ENCODE measurements at regions not wholly inside any gene's neighbourhood (a gene's known extent, or its start where the extent isn't known, plus 50 kb on each side); places are given as distances from the start of the nearest gene placed in this dataset.

DNA sequence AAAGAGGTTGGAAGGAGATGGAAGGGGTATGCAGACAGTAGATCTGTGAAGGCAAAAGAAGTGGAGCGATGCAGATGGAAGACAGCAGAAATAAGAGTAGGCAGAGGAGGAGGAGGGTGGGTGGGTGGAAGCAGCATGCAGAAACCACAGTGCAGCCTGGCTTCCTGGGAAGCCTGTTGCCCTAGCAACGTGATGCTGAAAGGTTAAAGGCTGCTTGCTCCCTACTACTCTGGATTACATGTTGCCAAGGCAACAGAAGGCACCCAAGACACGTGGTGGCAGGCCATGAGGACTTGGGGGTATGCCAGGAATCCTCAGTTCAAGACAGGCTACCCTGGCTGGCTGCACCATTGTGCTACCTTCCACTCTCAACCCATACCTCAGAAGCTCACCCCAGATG, 129.6 kb downstream of the GRIN2B start:
- no peaks in the 10 kb centered on the region for H3K36me3 ChIP-seq
- H3K27me3 ChIP-seq, result no peaks in the 10 kb centered on the region
- no peaks in the 10 kb centered on the region for H4K20me1 ChIP-seq
- H3K4me1 ChIP-seq, result peaks cover 5 to 7% (median 6%) of the 10 kb centered on the region in 10 experiments; a peak in 14 of 20 replicates
- no peaks in the 10 kb centered on the region for H3K9me3 ChIP-seq (replicated peaks in 1 of 11)
- H3K4me2 ChIP-seq, result peak overlapping the region in 9 of 11 experiments; percentile 1 to 46 (median 29); a peak in 10 of 22 replicates
- H3K4me3 ChIP-seq, result no peak overlapping the region
- no peak for TF ChIP-seq Cebpa-rat (IDR thresholded peaks at IDR 0.05)
- no peak overlapping the region for H3K9ac ChIP-seq
- no peak overlapping the region for H3K27ac ChIP-seq

DNA sequence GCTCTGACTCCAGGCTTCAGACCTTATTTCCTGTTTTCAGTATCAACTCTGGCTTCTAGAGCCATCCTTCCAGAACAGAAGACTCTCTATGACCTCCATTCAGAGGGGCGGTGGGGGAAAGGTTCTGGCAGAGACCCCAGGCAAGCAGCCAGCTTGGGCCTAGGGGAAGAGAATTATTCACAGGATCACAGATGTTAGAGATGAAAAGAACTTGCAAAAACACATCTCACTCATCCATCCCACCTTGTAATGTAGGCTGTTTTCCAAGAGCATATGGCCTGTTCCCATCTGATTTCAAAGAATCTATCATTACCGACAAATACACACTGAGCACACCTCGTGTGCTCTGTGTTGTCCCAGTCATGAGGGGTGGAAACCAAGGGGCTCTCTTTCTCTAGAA, 131.9 kb downstream of the GRIN2B start:
- Histone ChIP-seq H3K4me1 (peaks cover 5 to 7% (median 6%) of the 10 kb centered on the region in 10 experiments; a peak in 14 of 20 replicates), H3K4me3 (no peak overlapping the region), H3K4me2 (no peak overlapping the region), H3K9ac (no peak overlapping the region), H3K27me3 (no peaks in the 10 kb centered on the region), H4K20me1 (no peaks in the 10 kb centered on the region), H3K27ac (no peak overlapping the region), H3K9me3 (replicated peaks in 1 of 11) (no peaks in the 10 kb centered on the region), H3K36me3 (no peaks in the 10 kb centered on the region)
- TF ChIP-seq Cebpa-rat (IDR thresholded peaks at IDR 0.05), result no peak

DNA sequence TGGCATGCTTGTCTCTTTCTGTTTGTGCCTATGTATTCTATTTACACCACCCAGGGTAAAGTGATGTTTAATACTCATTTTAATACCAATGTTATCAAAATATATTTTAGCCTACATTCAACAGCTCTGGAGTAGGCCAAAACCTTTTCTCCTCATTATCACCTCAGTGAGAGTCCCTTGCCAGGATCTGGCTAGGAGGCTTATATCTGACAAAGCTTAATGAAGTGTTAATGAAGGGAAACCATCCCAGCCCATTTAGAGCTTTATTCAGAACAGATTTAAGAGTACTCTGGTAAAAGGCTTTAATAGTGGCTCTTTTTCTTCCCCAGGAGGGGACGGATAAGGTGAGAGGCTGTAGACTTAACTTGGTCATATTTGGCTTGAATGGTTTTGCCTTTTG, 137.6 kb downstream of the GRIN2B start:
- H3K27me3 ChIP-seq, result no peaks in the 10 kb centered on the region

DNA sequence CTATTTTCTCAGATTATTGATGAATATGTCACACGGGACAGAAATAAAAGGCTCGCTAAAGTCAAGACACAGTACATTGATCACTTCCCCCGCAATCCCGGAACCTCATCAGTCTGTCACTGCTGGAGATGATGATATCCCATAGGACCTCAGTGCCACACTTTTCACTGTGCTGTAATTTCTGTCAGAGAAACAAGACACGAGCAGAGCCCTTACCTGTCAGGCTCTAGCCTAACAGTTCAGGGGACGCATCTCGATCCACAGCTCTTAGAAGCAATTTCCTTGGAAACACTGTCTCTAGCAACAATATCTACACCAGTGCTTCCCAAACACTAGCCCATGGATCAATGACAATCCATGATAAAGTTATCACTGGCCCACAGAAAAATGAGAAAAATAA, 140.0 kb downstream of the GRIN2B start:
- H3K36me3 ChIP-seq, result no peaks in the 10 kb centered on the region
- H3K4me1 ChIP-seq, result no peaks in the 10 kb centered on the region
- no peaks in the 10 kb centered on the region for H3K9me3 ChIP-seq (replicated peaks in 1 of 11)
- H3K27me3 ChIP-seq, result no peaks in the 10 kb centered on the region
- H4K20me1 ChIP-seq, result no peaks in the 10 kb centered on the region
- TF ChIP-seq Cebpa-rat (IDR thresholded peaks at IDR 0.05), result no peak
- H3K4me3 ChIP-seq, result no peak overlapping the region
- no peak overlapping the region for H3K9ac ChIP-seq
- H3K27ac ChIP-seq, result no peak overlapping the region
- no peak overlapping the region for H3K4me2 ChIP-seq

More for the DNA sequence above, 137.6 kb downstream of the GRIN2B start:
- no peak for TF ChIP-seq Cebpa-rat (IDR thresholded peaks at IDR 0.05)
- Histone ChIP-seq H3K9ac (no peak overlapping the region), H3K4me2 (no peak overlapping the region), H3K4me3 (no peak overlapping the region), H3K27ac (no peak overlapping the region), H4K20me1 (no peaks in the 10 kb centered on the region), H3K9me3 (replicated peaks in 1 of 11) (no peaks in the 10 kb centered on the region), H3K4me1 (no peaks in the 10 kb centered on the region), H3K36me3 (no peaks in the 10 kb centered on the region)

DNA sequence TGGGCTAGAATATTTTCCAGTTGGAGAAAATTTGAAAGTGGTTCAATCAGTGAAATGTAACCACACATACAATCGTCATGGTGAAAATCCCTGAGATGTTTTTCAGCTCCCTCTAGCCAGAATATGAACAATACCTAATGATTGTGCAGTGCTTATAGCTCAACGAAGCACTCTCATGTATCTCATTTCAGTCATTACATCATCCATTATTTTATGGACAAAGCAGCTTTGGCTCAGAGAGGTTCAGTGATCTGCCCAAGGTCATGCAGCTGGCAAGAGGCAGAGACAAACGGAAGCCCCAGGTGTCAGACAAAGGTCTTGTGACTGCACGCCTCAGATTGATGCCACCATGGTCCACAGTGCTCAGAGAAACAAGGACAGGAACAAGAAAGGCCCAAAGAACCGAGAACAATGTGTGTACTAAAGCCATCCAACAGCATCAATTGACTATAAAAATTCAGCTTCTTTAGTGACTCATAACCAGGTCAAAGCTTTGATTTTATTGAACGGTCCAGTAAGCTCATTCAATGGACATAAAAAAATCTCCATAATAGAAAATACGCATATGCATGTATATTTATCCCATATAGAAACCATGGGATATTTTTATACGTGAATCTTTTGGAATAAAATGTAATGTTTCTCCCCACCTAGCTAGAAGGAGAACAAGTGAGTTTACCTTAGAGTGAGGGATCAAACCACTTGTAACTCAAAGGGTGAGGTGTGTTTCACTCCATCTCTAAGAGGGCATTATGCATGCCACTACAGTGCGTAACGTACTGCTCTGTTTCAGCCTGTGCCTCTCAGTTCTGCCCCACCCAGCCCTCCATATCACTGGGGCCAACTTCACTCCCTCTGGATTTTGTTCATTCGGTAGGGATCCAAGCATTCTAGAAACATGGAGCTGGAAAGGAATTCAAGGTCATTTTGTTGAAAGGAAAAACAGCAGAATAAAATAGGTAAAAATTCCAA, 141.8 kb downstream of the GRIN2B start:
- Histone ChIP-seq H3K27ac (no peak overlapping the region), H3K4me2 (no peak overlapping the region), H3K9ac (no peak overlapping the region), H4K20me1 (no peaks in the 10 kb centered on the region), H3K4me3 (no peak overlapping the region), H3K9me3 (replicated peaks in 1 of 11) (no peaks in the 10 kb centered on the region), H3K27me3 (no peaks in the 10 kb centered on the region), H3K36me3 (no peaks in the 10 kb centered on the region), H3K4me1 (no peaks in the 10 kb centered on the region)
- TF ChIP-seq Cebpa-rat (IDR thresholded peaks at IDR 0.05), result no peak

DNA sequence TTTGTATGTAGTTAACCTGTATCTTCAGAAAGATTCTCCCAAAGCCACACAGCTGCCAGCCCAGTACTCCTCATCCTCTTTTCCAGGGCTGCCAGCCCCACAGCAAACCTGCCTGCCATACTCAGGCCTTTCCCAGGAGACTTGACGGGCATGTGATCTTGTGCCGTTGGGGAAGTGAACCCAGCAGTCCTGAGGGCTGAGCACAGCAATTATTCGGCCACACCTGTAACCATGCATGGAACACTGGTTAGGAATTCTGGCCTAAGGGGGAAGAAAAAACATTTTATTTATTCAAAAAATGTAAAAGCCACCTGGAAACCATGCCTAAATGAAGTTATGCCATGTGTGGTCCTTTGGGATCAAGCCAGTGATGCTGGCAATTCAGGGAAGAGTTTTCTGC, 145.3 kb downstream of the GRIN2B start:
- H3K9me3 ChIP-seq (replicated peaks in 1 of 11), result no peaks in the 10 kb centered on the region
- H3K27me3 ChIP-seq, result no peaks in the 10 kb centered on the region
- no peak overlapping the region for H3K4me3 ChIP-seq
- no peak for TF ChIP-seq Cebpa-rat (IDR thresholded peaks at IDR 0.05)
- H3K4me1 ChIP-seq, result no peaks in the 10 kb centered on the region
- no peaks in the 10 kb centered on the region for H3K36me3 ChIP-seq
- H3K27ac ChIP-seq, result no peak overlapping the region
- no peak overlapping the region for H3K9ac ChIP-seq
- H4K20me1 ChIP-seq, result no peaks in the 10 kb centered on the region
- H3K4me2 ChIP-seq, result no peak overlapping the region

DNA sequence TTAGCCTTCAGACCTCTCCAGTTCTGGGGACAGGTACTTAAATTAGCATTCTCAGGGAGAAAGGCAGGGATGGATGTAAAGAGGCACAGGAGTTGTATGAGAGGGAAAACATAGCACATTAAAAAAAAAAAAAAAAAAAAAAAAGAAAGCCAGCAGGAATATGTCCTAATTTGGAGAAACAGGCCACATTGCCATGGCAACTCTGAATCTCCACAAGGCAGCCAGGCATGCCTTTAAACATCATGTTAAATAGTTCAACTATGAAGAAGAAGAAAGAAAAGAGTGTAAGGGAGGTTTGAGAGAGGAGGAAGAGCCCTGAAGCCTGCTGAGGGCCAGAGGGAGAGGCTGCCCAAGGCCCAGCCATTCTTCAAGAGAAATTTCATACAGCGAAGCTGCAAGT, 145.8 kb downstream of the GRIN2B start:
- Histone ChIP-seq H3K4me3 (no peak overlapping the region), H4K20me1 (no peaks in the 10 kb centered on the region), H3K27ac (no peak overlapping the region), H3K4me1 (no peaks in the 10 kb centered on the region), H3K27me3 (no peaks in the 10 kb centered on the region), H3K9me3 (replicated peaks in 1 of 11) (no peaks in the 10 kb centered on the region), H3K9ac (no peak overlapping the region), H3K4me2 (no peak overlapping the region), H3K36me3 (no peaks in the 10 kb centered on the region)
- TF ChIP-seq Cebpa-rat (IDR thresholded peaks at IDR 0.05), result no peak

DNA sequence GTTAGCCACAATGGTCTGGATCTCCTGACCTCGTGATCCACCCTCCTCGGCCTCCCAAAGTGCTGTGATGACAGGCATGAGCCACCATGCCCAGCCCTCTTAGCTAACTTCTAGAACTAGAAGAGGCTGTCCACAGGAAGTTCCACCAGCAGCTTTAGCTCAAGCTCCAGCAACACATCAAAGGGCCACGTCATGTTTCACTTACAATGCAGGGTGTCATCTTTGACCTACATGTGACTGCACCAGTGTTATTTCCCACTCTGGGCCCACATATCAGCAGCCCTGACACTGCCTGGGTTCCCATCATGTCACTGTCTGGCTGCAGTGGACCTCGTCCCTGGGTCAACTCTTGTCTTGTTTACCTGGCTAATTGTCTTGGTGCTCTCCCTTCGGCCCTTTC, 147.2 kb downstream of the GRIN2B start:
- no peak for TF ChIP-seq Cebpa-rat (IDR thresholded peaks at IDR 0.05)

DNA sequence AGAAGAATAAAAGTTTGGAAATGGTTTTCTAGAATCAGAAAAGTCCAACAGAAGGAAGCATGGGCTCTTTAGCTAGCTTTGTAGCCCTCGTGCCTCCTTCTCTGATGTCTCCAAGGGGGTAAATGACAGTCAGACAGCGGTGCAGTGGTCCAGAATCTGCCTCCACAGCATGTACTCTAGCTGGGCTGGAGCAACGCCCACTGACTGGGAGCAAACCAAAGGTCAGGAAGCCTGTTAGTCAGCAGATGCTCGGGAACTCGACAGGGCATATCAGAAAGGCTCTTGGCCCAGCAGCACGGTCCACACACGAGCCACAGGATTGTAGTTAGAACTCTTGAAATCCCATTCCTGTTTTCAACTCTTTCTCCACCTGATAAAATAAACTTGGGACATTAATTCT, 164.3 kb downstream of the GRIN2B start:
- Histone ChIP-seq H3K4me3 (no peak overlapping the region), H3K36me3 (no peaks in the 10 kb centered on the region), H3K9ac (no peak overlapping the region), H3K4me1 (no peaks in the 10 kb centered on the region), H3K27me3 (no peaks in the 10 kb centered on the region), H3K27ac (no peak overlapping the region), H4K20me1 (no peaks in the 10 kb centered on the region), H3K4me2 (no peak overlapping the region), H3K9me3 (replicated peaks in 1 of 11) (no peaks in the 10 kb centered on the region)
- TF ChIP-seq Cebpa-rat (IDR thresholded peaks at IDR 0.05), result no peak

More for the DNA sequence above, 147.2 kb downstream of the GRIN2B start:
- H3K9ac ChIP-seq, result no peak overlapping the region
- H3K9me3 ChIP-seq (replicated peaks in 1 of 11), result no peaks in the 10 kb centered on the region
- H3K4me3 ChIP-seq, result no peak overlapping the region
- H3K27me3 ChIP-seq, result no peaks in the 10 kb centered on the region
- no peak overlapping the region for H3K4me2 ChIP-seq
- H3K4me1 ChIP-seq, result no peaks in the 10 kb centered on the region
- H3K27ac ChIP-seq, result no peak overlapping the region
- no peaks in the 10 kb centered on the region for H4K20me1 ChIP-seq
- H3K36me3 ChIP-seq, result no peaks in the 10 kb centered on the region

DNA sequence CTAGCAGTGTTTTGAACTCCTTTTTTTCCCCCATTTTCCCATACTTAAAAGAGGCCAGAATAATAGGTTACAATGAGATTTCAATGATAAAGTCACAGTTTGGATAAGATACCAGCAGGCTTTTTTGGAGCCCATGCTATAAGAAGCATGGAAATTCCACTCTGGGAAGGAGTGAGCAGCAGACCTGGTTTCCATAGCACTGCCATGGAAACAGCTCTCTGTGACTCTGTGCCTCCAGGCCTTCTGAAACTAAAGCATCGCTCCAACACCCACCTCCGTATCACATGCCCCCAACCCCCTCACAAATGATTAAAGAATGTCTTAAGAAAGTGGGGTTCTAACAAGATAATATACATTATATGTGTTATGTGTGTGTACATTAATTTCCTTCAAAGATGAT, 165.0 kb downstream of the GRIN2B start:
- no peaks in the 10 kb centered on the region for H4K20me1 ChIP-seq
- no peak overlapping the region for H3K4me3 ChIP-seq
- TF ChIP-seq Cebpa-rat (IDR thresholded peaks at IDR 0.05), result no peak
- H3K4me1 ChIP-seq, result no peaks in the 10 kb centered on the region
- H3K27me3 ChIP-seq, result no peaks in the 10 kb centered on the region
- no peak overlapping the region for H3K9ac ChIP-seq
- no peaks in the 10 kb centered on the region for H3K36me3 ChIP-seq
- no peak overlapping the region for H3K4me2 ChIP-seq
- H3K27ac ChIP-seq, result no peak overlapping the region
- H3K9me3 ChIP-seq (replicated peaks in 1 of 11), result no peaks in the 10 kb centered on the region

All from BLaER1 treated with 17β-estradiol and CSF1 and Interleukin-3, amounts not matched to agents 10 nM and 100 nM (cell line).